ENCODE measurements at regions not wholly inside any gene's neighbourhood (a gene's known extent, or its start where the extent isn't known, plus 50 kb on each side); places are given as distances from the start of the nearest gene placed in this dataset.

GRCh38 chr6:126118058-126118755, 131.9 kb downstream of the TRMT11 start:
- TF ChIP-seq CTCF (IDR thresholded peaks at IDR 0.05) (no peak), EP300 (IDR thresholded peaks at IDR 0.05) (no peak), POLR2A (IDR thresholded peaks at IDR 0.05; ENCODE audit: low read depth) (no peak)

Measured in esophagus muscularis mucosa (tissue), 4 donors.